Loucy (cell line): ENCODE measurements at regions not wholly inside any gene's neighbourhood (a gene's known extent, or its start where the extent isn't known, plus 50 kb on each side); places are given as distances from the start of the nearest gene placed in this dataset.

Experiments used
- H2AFZ ChIP-seq: fragments of 200-600 bp; sonication (generic); 2 replicates; pipeline ENCODE4 v1.6.0; 2016; ENCODE audit warnings: antibody characterized with exemption, mild to moderate bottlenecking, low read length, moderate library complexity
- H3F3A ChIP-seq: fragments of 200-600 bp; 2 replicates; pipeline ENCODE4 v1.6.0; 2016; ENCODE audit warnings: antibody characterized with exemption, low read depth, mild to moderate bottlenecking
- H3K27me3 ChIP-seq: fragments of 200-600 bp; sonication (generic); 2 replicates; pipeline ENCODE4 v1.6.1; 2014; ENCODE audit warnings: low read length, mild to moderate bottlenecking; ENCODE audit not compliant: insufficient read depth, poor library complexity, severe bottlenecking
- H3K36me3 ChIP-seq: fragments of 200-600 bp; sonication (generic); 2 replicates; pipeline ENCODE4 v1.6.1; 2016; ENCODE audit warnings: low read length; ENCODE audit not compliant: insufficient read depth
- H3K4me1 ChIP-seq: fragments of 200-600 bp; sonication (generic); 2 replicates; pipeline ENCODE4 v1.5.1; 2014; ENCODE audit warnings: low read length, mild to moderate bottlenecking; ENCODE audit not compliant: insufficient read depth, poor library complexity, severe bottlenecking
- H3K4me2 ChIP-seq: fragments of 200-600 bp; sonication (generic); 2 replicates; pipeline ENCODE4 v1.6.0; 2014; ENCODE audit warnings: antibody characterized with exemption, low read length, low read depth, mild to moderate bottlenecking; ENCODE audit not compliant: poor library complexity, severe bottlenecking
- H3K4me3 ChIP-seq: fragments of 200-600 bp; sonication (generic); 2 replicates; pipeline ENCODE4 v1.5.1; 2014; ENCODE audit warnings: low read length, mild to moderate bottlenecking, mixed read lengths; ENCODE audit not compliant: poor library complexity, severe bottlenecking
- H3K79me2 ChIP-seq: fragments of 200-600 bp; sonication (generic); 2 replicates; pipeline ENCODE4 v1.6.1; 2014; ENCODE audit warnings: low read length; ENCODE audit not compliant: insufficient read depth
- H3K9ac ChIP-seq: fragments of 200-600 bp; sonication (generic); 2 replicates; pipeline ENCODE4 v1.6.0; 2014; ENCODE audit warnings: mild to moderate bottlenecking, low read depth, low read length, moderate library complexity; ENCODE audit not compliant: poor library complexity, severe bottlenecking
- H3K9me2 ChIP-seq: fragments of 200-600 bp; sonication (generic); replicated peaks from 2 replicates; pipeline ENCODE4 v1.6.1; 2016; ENCODE audit warnings: low read depth, low read length, mixed read lengths
- H3K9me3 ChIP-seq: fragments of 200-600 bp; sonication (generic); 2 replicates; pipeline ENCODE4 v1.6.1; 2014; ENCODE audit warnings: mild to moderate bottlenecking, antibody characterized with exemption, low read length, low read depth; ENCODE audit not compliant: insufficient read depth
- H4K20me1 ChIP-seq: fragments of 200-600 bp; sonication (generic); 2 replicates; pipeline ENCODE4 v1.6.0; 2014; ENCODE audit warnings: antibody characterized with exemption, low read length, mild to moderate bottlenecking; ENCODE audit not compliant: insufficient read depth, poor library complexity, severe bottlenecking
- CTCF ChIP-seq: fragments of 200-600 bp; sonication (generic); conservative IDR thresholded peaks from 2 replicates; pipeline ENCODE4 v1.5.1; 2014; ENCODE audit warnings: mild to moderate bottlenecking, antibody characterized with exemption, low read length
- EZH2phosphoT487 ChIP-seq: fragments of 200-600 bp; IDR thresholded peaks from 2 replicates; pipeline ENCODE4 v1.6.1; 2018; ENCODE audit warnings: antibody characterized with exemption, mild to moderate bottlenecking, moderate library complexity, borderline replicate concordance

DNA sequence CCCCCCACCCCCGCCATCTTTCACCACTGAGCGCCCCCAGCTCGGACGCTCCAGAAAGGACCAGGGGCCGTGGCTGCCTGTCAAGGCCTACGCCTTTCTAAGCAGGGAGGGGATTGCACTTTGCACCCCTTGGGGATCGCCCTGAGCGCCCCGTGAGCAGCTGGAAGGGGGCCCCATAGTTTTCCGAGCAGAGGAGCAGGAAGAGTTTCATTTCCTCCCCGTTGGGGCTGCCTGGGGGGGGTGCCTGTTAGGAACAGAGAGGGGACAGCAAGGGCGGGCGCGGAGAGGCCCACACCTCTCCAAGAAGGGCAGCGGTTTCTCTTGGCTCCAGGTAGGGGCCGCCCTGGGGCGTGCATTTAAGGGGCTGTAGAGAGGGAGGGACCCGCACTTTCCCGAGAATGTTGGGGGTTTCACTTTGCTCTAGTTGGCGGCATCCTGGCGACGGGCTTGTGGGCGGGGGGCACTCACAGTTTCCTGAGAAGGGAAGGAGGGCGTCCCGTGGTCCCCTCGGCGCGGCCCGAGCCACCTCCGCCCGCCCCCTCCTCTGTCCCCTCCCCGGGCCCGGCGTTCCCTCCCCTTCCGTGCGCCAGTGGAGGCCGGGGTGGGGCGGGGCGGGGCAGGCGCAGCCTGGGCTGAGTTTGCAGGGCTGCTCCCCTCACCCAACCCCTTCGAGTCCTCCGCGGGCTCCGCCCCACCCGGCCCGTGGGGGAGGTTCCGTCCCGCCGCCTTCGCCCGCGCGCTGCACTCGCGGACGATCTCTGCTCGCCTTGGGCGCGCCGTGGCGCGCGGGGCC, 82.3 kb upstream of the CD99 start:
- peak overlapping the region; percentile 64 for H3K4me2 ChIP-seq
- no peaks in the 10 kb centered on the region for H3F3A ChIP-seq
- H3K4me1 ChIP-seq = peaks cover 7% of the 10 kb centered on the region
- H3K79me2 ChIP-seq = peaks cover 32% of the 10 kb centered on the region
- H2AFZ ChIP-seq = peak overlapping the region; percentile 77; the same call in 1 of the 2 replicates
- H4K20me1 ChIP-seq = no peaks in the 10 kb centered on the region
- H3K9me3 ChIP-seq = no peaks in the 10 kb centered on the region
- H3K9me2 ChIP-seq = no peaks in the 10 kb centered on the region
- no peak for TF ChIP-seq CTCF
- TF ChIP-seq EZH2phosphoT487 = no peak
- no peaks in the 10 kb centered on the region for H3K27me3 ChIP-seq
- H3K36me3 ChIP-seq = no peaks in the 10 kb centered on the region
- peak overlapping the region; percentile 81 for H3K9ac ChIP-seq
- H3K4me3 ChIP-seq = peak overlapping the region; percentile 88

DNA sequence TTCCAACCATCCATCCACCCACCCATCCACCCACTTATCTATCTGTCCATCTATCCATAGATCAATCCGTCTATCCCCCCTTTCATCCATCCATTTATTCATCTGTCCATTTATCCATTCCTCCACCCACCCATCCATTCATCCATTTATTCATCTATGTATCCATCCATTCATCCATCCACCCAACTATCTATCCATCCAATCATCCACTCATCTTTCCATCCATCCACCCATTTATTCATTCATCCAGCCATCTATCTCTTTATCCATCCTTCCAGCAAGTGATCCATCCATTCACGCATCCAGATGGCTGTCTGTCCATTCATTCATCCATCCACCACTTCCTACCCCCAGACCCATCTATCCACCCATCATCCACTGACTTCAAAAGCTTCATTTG, 84.0 kb upstream of the CD99 start:
- peaks cover 32% of the 10 kb centered on the region for H3K79me2 ChIP-seq
- H2AFZ ChIP-seq = no peak overlapping the region
- H3K9ac ChIP-seq = no peak overlapping the region
- no peaks in the 10 kb centered on the region for H4K20me1 ChIP-seq
- no peak overlapping the region for H3K4me2 ChIP-seq
- H3K9me2 ChIP-seq = no peaks in the 10 kb centered on the region
- no peaks in the 10 kb centered on the region for H3K27me3 ChIP-seq
- no peak for TF ChIP-seq CTCF
- no peak for TF ChIP-seq EZH2phosphoT487
- H3K36me3 ChIP-seq = no peaks in the 10 kb centered on the region
- no peak overlapping the region for H3K4me3 ChIP-seq
- no peaks in the 10 kb centered on the region for H3K9me3 ChIP-seq
- peaks cover 7% of the 10 kb centered on the region for H3K4me1 ChIP-seq
- H3F3A ChIP-seq = no peaks in the 10 kb centered on the region

- H3K9ac ChIP-seq = no peak overlapping the region
- no peaks in the 10 kb centered on the region for H4K20me1 ChIP-seq
- no peak overlapping the region for H3K4me3 ChIP-seq
- no peaks in the 10 kb centered on the region for H3K9me3 ChIP-seq
- H3K36me3 ChIP-seq = no peaks in the 10 kb centered on the region
- H3K4me2 ChIP-seq = no peak overlapping the region
- no peaks in the 10 kb centered on the region for H3K79me2 ChIP-seq
- TF ChIP-seq CTCF = no peak
- no peak for TF ChIP-seq EZH2phosphoT487
- H3K4me1 ChIP-seq = no peaks in the 10 kb centered on the region
- H3K9me2 ChIP-seq = no peaks in the 10 kb centered on the region
- no peak overlapping the region for H2AFZ ChIP-seq
- H3F3A ChIP-seq = no peaks in the 10 kb centered on the region
- H3K27me3 ChIP-seq = no peaks in the 10 kb centered on the region
Observed at GRCh38 chrX:2600564-2600963, 90.5 kb upstream of the CD99 start.
